GM19438 (cell line): ENCODE measurements at regions not wholly inside any gene's neighbourhood (a gene's known extent, or its start where the extent isn't known, plus 50 kb on each side); places are given as distances from the start of the nearest gene placed in this dataset.
"Not testable (repeated sequence)": the region's sequence is repeated elsewhere in the genome, so short reads cannot be mapped to it uniquely, and the experiment has no call there.

Source experiments
- ATAC-seq: cut with Tn5 transposase; IDR thresholded peaks from one replicate; pipeline ENCODE4 v1.9.1; 2021; ENCODE audit warnings: low read depth; ENCODE audit not compliant: unreplicated experiment

DNA sequence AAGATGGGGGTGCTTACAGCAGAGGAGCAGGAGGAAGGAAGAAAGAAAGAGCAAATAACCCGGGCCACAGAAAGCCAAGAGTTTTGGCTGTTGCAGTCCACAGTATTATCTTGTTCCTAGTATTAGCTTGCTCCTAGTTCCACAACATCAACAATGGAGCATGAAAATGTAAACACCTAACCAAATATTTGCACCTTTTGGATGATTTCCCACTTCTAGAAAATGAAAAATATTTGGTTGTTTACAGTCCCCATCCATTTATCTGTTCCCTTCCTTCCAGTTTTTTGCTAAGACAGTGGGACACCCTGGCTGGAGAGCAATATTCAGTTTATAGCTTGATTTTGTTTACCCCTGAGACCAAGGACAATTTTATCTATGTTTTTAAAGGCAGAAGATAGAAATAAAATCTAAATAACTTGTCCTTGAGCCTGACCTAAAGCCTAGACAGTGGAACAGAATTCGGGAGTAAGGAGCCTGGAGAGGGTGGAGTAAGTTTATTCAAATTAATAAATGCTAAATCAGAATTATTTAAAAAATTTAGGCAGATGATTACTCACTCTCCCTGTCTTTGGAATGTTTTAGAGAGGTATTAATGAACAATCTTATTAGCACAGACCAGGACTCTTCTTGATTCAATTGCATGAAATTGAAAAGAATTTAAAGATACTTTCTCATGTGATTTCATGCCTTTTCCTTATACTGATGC is 51.6 kb downstream of the RESF1 start:
- no peak for ATAC-seq

DNA sequence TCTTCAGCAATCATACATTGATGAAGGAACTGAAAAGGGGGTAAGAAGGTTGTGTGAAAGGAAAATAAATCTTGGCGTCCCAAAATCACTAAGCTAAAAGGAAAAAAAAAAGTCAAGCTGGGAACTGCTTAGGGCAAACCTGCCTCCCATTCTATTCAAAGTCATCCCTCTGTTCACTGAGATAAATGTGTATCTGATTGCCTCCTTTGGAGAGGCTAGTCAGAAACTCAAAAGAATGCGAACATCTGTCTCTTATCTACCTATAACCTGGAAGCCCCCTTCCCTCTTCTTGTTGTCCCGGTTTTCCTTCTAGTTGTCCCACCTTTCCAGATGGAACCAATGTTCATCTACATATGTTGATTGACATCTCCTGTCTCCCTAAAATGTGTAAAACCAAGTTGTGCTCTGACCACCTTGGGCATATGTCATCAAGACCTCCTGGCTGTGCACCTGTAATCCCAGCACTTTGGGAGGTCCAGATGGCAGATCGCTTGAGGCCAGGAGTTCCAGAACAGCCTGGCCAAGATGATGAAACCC is 53.1 kb downstream of the RESF1 start:
- ATAC-seq: no peak

DNA sequence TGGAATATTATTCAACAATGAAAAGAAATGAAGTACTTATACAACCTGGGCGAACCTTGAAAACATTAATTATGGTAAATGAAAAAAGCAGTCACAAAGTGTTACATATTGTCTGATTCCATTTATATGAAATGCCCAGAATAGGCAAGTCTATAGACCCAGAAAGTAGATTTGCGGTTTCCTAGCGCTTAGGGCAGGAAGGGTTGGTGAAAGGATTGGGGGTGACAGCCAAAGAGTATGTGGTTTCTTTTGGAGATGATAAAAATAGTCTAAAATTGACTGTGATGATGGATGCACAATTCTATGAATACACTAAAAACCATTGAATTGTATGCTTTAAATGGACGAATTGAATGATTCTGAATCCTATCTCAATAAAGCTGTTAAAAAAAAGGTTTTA is 55.8 kb downstream of the RESF1 start:
- ATAC-seq: no peak

DNA sequence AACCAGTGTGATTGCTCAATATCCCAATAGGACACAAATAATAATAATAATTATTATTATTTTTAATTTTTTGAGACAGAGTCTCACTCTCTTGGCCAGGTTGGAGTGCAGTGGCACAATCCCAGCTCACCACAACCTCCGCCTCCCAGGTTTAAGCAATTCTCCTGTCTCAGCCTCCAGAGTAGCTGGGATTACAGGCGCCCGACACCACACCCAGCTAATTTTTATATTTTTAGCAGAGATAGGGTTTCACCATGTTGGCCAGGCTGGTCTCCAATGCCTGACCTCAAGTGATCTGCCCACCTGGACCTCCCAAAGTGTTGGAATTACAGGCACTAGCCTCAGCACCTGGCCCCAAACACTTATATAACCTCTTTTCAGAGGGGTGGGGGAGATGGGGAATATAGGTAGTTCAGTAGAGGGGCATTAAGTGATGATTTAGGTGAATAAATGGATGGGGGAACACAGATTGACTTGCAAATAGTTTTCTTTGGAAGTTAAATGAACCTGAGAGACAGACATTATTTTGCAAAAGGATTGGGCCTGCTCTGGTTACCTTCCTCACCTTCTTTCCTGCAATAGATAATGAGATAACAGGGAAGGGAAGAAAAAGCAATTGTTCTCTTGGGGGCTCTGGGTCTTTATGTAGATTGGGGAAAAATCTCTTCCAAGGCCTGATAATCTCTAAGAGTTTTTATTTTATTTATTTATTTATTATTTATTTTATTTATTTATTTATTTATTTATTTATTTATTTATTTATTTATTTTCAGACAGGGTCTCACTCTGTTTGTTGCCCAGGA is 57.7 kb downstream of the RESF1 start:
- ATAC-seq: no peak

DNA sequence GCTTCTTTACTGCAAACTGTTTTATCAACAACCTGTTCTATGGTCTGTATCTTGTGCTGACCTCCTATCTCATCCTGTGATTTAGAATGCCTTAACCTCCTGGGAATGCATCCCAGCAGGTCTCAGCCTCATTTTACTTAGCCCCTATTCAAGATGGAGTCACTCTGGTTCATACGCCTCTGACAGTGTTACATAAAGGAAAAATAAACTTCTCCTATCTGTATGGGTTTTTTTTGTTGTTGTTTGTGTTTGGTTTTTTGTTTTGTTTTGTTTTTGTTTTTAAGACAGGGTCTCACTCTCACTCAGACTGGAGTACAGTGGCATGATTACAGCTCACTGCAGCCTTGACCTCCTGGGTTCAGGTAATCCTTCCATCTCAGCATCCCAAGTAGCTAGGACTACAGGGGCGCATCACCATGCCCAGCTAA is 62.1 kb downstream of the RESF1 start:
- no peak for ATAC-seq

DNA sequence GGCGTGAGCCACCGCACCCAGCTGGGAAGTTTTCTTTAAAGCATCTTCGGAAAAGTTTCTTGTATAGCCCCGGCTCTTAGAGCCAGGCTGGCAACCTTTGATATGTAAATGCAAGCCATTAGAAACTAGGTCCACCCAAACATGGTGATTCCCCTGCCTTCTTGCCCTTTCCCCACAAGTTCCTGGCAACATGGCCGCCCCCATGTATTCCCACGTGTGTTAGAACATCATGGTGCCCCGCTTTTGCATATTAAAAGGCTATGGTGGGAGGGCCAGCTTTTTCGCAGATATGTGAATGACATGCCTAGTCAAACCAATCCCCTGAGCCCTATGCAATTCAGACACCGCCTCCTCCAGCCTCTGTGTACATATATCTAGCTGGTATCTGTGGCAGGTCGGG is 63.2 kb downstream of the RESF1 start:
- ATAC-seq: not testable (repeated sequence)

DNA sequence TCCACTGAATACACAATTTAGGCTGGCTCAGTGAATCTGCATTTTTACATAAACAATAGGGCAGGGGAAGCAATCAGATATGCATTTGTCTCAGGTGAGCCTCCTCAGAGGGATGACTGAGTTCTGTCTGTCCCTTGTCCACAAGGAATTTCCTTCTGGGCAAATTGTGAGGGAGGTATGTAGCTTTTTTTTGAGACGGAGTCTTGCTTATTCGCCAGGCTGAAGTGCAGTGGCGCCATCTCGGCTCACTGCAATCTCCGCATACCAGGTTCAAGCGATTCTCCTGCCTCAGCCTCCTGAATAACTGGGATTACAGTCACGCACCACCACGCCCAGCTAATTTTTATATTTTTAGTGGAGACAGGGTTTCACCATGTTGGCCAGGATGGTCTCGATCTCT is 64.6 kb downstream of the RESF1 start:
- ATAC-seq: not testable (repeated sequence)

DNA sequence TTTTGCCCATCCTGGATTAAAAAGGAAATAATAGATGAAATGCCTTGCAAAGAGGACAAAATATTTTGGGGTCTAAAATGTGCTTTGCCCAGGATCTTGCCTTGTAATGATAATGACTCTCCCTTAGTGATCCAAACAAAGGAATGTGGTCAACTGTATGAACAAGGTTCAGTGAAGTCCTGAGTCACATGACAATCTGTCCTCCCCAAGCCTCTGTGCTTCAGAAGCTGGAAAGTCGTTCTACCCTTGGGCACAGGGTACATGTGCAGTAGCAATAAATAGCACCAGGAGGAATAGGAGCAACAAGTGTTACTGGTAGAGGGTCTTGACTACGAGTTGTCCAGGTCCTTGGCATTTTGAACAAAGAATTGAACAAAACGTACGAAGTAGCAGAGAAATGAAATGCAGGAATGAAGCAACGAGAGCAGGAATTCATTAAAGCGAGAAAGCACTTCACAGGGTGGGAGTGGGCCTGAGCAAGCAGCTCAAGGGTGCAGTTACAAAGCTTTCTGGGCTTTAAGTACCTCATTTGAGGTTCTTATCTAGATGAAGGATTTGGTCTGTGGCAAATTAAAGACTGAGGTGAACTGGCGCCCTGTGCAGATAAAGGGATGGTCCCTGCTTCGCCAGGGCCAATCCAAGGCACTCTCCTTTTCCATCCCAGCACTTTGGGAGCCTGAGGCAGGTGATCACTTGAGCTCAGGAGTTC is 65.8 kb downstream of the RESF1 start:
- ATAC-seq: no peak

DNA sequence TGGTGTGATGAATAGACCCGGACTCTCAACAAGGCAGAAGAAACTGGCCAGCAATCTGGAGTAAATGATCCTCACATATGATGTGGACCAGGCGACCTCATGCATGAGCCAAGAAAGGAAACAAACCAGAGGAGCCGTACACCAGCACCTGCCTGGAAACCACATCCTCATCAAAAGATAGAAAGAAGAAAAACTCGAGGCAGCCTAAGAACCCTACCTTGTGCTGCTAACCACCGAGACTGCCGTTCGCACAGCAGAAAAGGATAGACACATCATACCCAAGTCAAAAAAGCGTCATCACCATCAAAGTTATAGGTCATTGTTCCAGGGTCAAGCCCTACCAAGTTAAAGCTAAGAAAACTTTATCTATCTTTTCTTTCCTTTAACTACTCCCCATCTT is 66.7 kb downstream of the RESF1 start:
- ATAC-seq: peak; percentile 73

DNA sequence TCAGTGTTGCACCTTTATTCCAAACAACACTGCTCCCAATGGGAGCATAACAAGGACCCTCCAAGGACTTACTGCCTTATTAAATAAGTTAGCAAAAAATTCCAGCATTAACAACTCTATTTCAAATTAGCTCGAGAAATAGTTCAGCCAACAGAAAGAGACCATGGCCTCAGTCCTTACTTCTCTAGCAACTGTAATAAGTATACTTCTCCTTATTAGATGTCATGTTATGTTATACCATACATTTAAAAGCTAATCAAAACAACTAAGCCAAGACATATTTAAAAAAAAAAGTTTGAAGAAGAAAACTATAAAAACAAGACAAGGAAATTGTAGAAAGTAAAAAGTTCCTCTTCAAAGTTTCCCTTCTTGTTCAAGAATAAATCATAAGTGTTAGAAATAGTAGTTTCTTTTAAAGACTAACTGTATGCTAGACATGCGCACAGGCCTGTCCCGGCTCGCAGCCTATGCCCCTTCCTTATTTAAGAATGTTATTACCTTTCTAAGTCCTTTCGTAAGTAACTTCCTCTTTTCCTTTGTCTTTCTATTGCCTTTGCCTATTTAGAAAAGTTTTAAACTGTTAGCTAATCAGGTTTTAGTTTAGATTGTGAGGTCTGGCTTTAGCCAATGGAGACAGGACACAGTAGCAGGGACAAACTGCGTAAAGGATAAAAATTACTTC is 68.6 kb downstream of the RESF1 start:
- ATAC-seq: no peak

DNA sequence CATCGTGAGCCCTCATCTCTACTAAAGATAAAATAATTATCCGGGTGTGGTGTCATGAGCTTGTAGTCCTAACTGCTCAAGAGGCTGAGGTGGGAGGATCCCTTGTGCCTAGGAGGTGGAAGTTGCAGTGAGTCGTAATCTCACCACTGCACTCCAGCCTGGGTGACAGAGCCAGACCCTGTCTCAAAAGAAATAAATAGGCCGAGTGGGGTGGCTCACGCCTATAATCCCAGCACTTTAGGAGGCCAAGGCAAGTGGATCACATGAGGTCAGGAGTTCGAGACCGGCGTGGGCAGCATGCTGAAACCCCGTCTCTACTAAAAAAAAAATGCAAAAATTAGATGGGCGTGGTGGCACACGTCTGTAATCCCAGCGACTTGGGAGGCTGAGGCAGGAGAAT is 70.9 kb downstream of the RESF1 start:
- ATAC-seq: no peak

DNA sequence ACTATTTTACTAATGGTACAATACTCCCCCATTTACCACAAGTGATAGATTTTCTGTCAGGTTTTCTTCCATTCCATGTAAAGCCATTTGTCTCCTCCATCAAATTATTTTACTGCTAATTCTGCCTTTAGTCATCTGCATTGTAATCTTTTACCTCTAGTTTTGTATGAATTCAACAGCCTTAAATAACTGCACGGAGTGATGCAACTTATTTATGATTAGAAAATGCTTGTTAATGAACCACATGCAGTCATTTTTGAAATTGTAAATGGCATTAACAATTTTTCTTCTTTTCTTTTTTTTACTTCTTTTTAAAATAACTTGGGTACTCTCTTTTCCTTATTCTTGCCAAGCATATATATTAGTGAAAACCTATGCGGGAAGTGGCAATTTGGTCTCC is 71.5 kb downstream of the RESF1 start:
- no peak for ATAC-seq

DNA sequence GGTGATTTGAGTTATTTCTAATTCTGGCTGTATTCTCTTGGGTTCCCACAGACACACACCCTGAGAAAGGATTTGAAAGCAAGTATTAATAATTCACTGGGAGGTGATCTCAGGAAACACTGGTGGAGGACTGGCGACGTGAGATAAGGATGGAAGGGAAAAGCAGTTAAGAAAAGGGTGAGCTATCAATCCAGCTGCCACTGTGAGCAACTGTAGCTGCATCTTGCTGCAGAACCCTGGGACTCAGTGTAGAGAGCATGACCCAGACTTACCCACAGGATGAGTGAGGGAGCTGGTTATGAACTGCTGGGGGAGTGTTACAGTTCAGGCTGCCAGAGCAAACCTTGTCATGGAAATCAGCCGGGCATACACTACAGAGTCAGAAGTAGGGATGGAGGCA is 71.9 kb downstream of the RESF1 start:
- ATAC-seq: no peak

DNA sequence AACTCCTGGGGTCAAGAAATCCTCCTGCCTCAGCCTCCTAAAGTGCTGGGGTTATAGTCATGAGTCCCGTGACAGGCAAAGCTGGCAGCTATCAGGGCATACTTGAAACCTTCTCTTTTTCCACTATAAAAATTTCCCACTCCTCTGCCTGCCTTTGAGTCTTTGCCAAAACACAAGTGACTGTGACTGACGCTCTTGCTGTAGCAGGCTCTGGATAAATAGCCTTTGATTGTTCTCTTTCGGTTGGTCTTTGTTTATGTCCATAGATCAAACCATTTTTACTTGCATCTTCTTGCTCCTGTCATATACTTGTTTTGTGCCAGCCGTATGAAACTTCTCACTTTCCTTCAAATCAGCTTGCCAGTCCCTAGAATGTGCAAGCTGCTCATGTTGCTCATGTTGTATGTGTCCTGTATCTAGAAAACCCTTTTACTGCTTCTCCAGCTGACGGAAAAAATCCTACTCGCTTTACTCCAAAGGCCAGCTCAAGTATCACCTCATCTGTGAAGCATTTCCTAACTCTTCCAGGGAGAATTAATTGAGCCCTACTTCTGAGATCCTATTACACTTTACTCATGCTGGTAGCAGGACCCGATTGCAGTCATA is 73.1 kb downstream of the RESF1 start:
- ATAC-seq: no peak

DNA sequence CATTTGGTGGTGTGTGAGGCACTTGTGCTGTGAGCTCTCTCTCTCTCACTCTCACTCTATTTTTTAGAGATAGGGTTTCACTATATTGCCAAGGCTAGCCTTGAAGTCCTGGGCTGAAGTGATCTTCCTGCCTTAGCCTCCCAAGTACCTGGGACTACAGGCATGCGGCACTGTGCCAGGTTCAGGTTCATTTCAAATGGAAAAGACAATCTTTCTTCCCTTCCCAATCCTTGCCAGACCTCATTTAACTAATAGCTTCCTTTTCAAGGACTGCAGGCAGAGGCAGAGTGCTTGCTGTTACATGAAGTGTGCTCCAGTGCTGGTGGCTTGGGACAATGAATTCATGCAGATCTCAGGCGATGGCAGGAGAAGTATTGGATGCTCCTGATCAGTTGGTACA is 73.2 kb upstream of the BICD1 start:
- ATAC-seq: no peak

DNA sequence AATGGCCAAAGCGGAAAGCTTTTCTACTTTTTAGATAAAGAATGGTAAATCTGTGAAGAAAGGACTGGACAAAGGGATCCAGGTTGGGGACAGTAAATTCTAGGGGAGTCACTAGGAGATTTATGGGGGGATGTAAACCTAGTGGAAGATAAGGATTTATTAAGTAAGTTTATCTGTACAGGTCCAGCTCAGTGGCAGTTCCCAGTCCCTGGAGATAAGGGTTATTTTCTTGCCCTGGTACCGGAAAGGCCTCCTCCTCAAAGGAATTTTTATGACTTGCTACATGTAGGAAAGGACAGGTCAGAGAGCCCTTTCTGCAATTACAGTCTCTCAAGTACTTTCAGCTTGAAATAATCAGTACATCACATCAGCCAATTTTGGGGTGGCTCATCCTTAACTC is 72.6 kb upstream of the BICD1 start:
- ATAC-seq: no peak

DNA sequence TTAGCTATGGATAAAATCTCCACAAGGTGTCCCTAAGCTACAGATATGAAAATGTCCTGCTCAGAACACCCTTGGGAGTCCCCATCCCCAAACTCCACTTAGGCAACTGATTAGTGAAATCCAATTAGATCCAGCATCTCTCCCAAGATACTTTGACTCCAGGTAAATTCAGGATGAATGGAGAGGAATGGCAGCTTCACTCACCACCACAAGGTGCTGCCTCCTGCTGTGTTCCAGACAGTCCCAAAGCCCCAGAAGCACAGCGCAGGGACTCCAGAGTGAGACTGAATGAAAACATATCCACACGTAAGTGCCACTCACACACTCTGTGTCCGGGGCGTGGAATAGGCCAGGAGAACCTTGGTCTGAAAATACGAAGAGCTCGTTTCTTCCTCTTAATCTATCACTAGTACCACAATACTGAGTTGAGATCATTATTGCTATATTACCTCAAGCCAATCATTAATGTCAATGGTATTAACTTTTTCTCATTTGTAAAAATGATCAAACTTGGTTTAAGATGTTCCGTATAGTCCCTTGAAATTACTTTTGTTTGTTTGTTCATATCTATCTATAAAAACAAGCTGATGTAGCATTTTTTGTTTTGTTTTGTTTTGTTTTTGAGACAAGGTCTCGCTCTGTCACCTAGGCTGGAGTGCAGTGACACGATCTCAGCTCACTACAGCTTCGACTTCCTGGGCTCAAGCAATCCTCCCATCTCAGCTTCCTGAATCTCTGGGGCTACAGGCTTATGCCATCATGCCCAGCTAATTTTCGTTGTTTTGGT is 70.0 kb upstream of the BICD1 start:
- ATAC-seq: no peak

DNA sequence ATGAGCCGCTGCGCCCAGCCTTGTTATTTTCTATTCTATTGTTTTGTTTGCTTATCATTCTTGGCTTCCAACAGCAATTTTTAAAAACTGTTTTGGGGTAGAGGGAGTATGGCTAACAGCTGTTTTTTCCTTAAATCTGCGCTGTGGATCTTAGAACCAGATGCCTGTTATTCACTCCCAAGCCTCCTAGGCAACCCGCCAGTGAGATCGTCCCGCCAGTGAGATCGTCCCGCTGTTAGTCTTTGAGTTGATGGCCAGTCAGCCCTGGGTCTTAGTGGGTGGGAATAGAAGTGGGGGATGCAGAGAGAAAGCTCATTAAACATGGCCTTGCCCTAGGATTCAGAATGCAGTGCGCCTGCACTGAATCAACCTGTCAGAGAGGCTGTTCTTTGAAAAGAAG is 67.3 kb upstream of the BICD1 start:
- no peak for ATAC-seq

DNA sequence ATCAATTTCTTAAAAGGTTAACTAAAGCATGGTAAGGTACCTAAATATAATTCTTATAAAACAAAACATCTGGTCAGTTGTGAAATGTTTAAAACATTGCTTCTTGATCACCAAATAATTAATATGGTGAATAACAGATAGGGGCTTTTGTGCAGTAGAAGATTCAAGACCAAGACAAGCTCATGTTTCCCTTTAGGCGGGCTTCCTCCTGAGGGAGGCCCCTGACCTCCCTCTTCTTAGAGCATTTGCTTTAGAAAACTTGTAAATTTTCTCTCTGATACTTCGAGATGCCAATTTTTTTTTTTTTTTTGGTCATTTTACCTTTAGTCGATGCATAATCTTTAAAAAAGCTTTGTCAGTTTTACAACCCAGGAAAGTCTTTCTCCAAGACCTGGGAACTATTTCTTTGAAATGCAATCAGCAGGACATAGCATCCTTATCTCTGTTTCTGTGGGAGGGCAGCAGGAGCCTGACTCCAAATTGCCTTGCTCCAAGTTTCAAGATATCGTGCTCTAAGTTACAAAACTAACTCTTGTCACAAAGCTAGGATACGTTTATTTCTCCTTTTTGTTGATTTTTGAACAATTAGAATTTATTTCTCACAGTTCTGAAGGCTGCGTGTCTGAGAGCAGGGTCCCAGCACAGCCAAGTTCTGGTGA is 66.6 kb upstream of the BICD1 start:
- no peak for ATAC-seq
